ENCODE measurements at regions not wholly inside any gene's neighbourhood (a gene's known extent, or its start where the extent isn't known, plus 50 kb on each side); places are given as distances from the start of the nearest gene placed in this dataset.

DNA sequence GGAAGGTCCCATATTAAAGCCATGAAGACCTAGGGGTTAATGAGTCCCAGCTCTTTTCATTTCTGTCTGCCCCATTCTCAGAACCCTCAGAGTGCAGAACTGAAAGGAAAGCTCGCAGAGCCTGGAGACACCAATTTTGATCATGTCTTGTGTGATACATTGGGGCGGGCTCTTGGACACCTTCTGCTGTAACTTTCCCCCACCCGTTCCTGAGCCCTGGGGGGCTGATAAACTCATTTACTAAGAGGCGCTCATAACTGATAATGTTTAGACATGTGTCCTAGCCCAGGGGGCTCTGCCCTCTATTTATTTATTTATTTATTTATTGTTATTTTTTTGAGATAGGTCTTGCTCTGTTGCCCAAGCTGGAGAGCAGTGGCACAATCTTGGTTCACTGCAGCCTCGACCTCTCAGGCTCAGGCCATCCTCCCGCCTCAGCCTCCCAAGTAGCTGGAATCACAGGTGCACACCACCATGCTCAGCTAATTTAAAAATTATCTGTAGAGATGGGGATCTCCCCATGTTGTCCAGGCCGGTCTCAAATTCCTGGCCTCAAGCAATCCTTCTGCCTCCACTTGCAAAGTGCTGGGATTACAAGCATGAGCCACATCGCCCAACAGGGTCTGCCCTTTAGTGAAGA, 72.4 kb upstream of the HAAO start:
- no peak for DNase-seq (ENCODE audit: low read depth in 2 of 2)

DNA sequence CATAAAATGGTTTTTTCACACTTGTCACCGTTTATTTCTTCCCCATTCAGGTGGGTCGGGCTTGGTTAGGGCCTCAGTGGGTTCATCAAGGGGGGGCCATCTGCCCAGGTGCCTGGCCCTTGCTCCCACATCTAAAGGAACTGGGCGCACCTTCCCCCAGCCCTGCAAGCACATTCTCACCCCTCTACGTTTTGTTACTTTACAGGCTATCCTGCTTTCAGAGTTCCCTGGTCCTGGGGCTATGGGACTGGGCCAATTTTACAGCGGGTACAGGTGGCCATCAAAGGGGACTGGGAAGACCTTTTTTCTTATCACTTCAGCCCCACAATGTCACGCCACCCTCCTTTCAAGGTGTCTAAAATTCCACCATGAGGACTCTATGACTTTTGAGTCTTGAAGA, 71.8 kb upstream of the HAAO start:
- no peaks in the 10 kb centered on the region for H3K27me3 ChIP-seq (ENCODE audit: control insufficient read depth, insufficient read depth, low read length)
- H3K4me2 ChIP-seq (ENCODE audit: extremely low read depth, insufficient read depth, low read length): no peak overlapping the region
- no peaks in the 10 kb centered on the region for H4K20me1 ChIP-seq (ENCODE audit: control insufficient read depth, extremely low read depth, insufficient read depth, low read length)
- H3K4me3 ChIP-seq (replicated peaks in 1 of 4; ENCODE audit: control extremely low read depth in 1 of 4, insufficient read depth in 1 of 4, low read depth in 3 of 4, low read length in 4 of 4): no peak overlapping the region
- DNase-seq (ENCODE audit: low read depth in 2 of 2): no peak
- TF ChIP-seq, protein P1, sequence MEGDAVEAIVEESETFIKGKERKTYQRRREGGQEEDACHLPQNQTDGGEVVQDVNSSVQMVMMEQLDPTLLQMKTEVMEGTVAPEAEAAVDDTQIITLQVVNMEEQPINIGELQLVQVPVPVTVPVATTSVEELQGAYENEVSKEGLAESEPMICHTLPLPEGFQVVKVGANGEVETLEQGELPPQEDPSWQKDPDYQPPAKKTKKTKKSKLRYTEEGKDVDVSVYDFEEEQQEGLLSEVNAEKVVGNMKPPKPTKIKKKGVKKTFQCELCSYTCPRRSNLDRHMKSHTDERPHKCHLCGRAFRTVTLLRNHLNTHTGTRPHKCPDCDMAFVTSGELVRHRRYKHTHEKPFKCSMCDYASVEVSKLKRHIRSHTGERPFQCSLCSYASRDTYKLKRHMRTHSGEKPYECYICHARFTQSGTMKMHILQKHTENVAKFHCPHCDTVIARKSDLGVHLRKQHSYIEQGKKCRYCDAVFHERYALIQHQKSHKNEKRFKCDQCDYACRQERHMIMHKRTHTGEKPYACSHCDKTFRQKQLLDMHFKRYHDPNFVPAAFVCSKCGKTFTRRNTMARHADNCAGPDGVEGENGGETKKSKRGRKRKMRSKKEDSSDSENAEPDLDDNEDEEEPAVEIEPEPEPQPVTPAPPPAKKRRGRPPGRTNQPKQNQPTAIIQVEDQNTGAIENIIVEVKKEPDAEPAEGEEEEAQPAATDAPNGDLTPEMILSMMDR (conservative IDR thresholded peaks at IDR 0.05 in 1 of 2, IDR thresholded peaks at IDR 0.05 in 1 of 2; ENCODE audit: low read depth in 1 of 2, low read length in 2 of 2): no peak
- TF ChIP-seq EZH2 (IDR thresholded peaks at IDR 0.05; ENCODE audit: low read length, missing control alignments): no peak
- H3K27ac ChIP-seq (ENCODE audit: insufficient read depth, low read length): no peak overlapping the region
- H2AFZ ChIP-seq (ENCODE audit: low read length): no peak overlapping the region
- no peaks in the 10 kb centered on the region for H3K36me3 ChIP-seq (ENCODE audit: control insufficient read depth, insufficient read depth, low read length)
- no peak overlapping the region for H3K9ac ChIP-seq (ENCODE audit: insufficient read depth, low read length)
- peaks cover 2% of the 10 kb centered on the region for H3K4me1 ChIP-seq (ENCODE audit: control insufficient read depth, extremely low read depth, insufficient read depth, low read length)
- no peaks in the 10 kb centered on the region for H3K79me2 ChIP-seq (ENCODE audit: control insufficient read depth, insufficient read depth, low read length)
- H3K9me3 ChIP-seq (ENCODE audit: control insufficient read depth, insufficient read depth, low read depth, low read length): no peaks in the 10 kb centered on the region

More for the DNA sequence above, 72.4 kb upstream of the HAAO start:
- Histone ChIP-seq H2AFZ (ENCODE audit: low read length) (no peak overlapping the region), H3K27ac (ENCODE audit: insufficient read depth, low read length) (no peak overlapping the region), H3K4me1 (ENCODE audit: control insufficient read depth, extremely low read depth, insufficient read depth, low read length) (peaks cover 2% of the 10 kb centered on the region), H3K9ac (ENCODE audit: insufficient read depth, low read length) (no peak overlapping the region), H3K36me3 (ENCODE audit: control insufficient read depth, insufficient read depth, low read length) (no peaks in the 10 kb centered on the region), H3K27me3 (ENCODE audit: control insufficient read depth, insufficient read depth, low read length) (no peaks in the 10 kb centered on the region), H4K20me1 (ENCODE audit: control insufficient read depth, extremely low read depth, insufficient read depth, low read length) (no peaks in the 10 kb centered on the region), H3K4me2 (ENCODE audit: extremely low read depth, insufficient read depth, low read length) (no peak overlapping the region), H3K79me2 (ENCODE audit: control insufficient read depth, insufficient read depth, low read length) (no peaks in the 10 kb centered on the region), H3K9me3 (ENCODE audit: control insufficient read depth, insufficient read depth, low read depth, low read length) (no peaks in the 10 kb centered on the region), H3K4me3 (replicated peaks in 1 of 4; ENCODE audit: control extremely low read depth in 1 of 4, insufficient read depth in 1 of 4, low read depth in 3 of 4, low read length in 4 of 4) (no peak overlapping the region)
- TF ChIP-seq, protein P1 (conservative IDR thresholded peaks at IDR 0.05 in 1 of 2, IDR thresholded peaks at IDR 0.05 in 1 of 2; ENCODE audit: low read depth in 1 of 2, low read length in 2 of 2): no peak
- no peak for TF ChIP-seq EZH2 (IDR thresholded peaks at IDR 0.05; ENCODE audit: low read length, missing control alignments)

DNA sequence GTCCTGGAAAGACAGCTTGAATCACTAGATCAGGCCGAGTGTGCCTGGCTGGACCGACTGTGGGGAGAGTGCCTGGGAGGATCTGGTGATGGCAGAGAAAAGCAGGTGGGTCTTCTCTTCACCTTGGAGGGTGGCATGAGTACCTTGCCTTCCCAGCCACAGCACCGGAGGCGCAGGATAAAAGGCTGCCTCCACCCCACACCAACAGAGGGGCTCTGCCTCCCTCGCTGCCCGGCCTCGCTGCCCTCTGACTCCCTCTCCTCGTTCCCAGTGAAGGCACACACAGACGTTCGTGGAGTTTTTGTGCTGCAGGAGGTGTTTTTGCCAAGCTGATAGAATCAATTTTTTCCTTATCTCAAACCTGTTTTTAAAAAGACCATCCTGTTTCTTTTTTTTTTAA, 71.4 kb upstream of the HAAO start:
- Histone ChIP-seq H3K4me1 (ENCODE audit: control insufficient read depth, extremely low read depth, insufficient read depth, low read length) (peaks cover 3% of the 10 kb centered on the region), H3K27me3 (ENCODE audit: control insufficient read depth, insufficient read depth, low read length) (no peaks in the 10 kb centered on the region), H4K20me1 (ENCODE audit: control insufficient read depth, extremely low read depth, insufficient read depth, low read length) (no peaks in the 10 kb centered on the region), H3K27ac (ENCODE audit: insufficient read depth, low read length) (no peak overlapping the region), H3K4me2 (ENCODE audit: extremely low read depth, insufficient read depth, low read length) (no peak overlapping the region), H3K36me3 (ENCODE audit: control insufficient read depth, insufficient read depth, low read length) (no peaks in the 10 kb centered on the region), H3K9ac (ENCODE audit: insufficient read depth, low read length) (no peak overlapping the region), H3K4me3 (replicated peaks in 1 of 4; ENCODE audit: control extremely low read depth in 1 of 4, insufficient read depth in 1 of 4, low read depth in 3 of 4, low read length in 4 of 4) (no peak overlapping the region), H3K79me2 (ENCODE audit: control insufficient read depth, insufficient read depth, low read length) (no peaks in the 10 kb centered on the region), H3K9me3 (ENCODE audit: control insufficient read depth, insufficient read depth, low read depth, low read length) (no peaks in the 10 kb centered on the region), H2AFZ (ENCODE audit: low read length) (no peak overlapping the region)
- DNase-seq (ENCODE audit: low read depth in 2 of 2): no peak
- TF ChIP-seq, protein P1 (conservative IDR thresholded peaks at IDR 0.05 in 1 of 2, IDR thresholded peaks at IDR 0.05 in 1 of 2; ENCODE audit: low read depth in 1 of 2, low read length in 2 of 2): no peak
- TF ChIP-seq EZH2 (IDR thresholded peaks at IDR 0.05; ENCODE audit: low read length, missing control alignments): no peak

Measured in fibroblast of lung (primary cell).